Upper lobe of left lung (tissue), 4 donors: ENCODE measurements at regions not wholly inside any gene's neighbourhood (a gene's known extent, or its start where the extent isn't known, plus 50 kb on each side); places are given as distances from the start of the nearest gene placed in this dataset.
"Not testable (repeated sequence)": the region's sequence is repeated elsewhere in the genome, so short reads cannot be mapped to it uniquely, and the experiment has no call there.

Experiments
- CTCF ChIP-seq, 6 experiments: fragments of 450-650 bp in 4 of 6; fragments of 200-600 bp in 2 of 6; sonication (generic) in 2 of 6; IDR thresholded peaks; one replicate each; pipeline ENCODE4 v1.5.1; 2016 to 2019; ENCODE audit warnings: antibody characterized with exemption in 6 of 6
- POLR2A ChIP-seq, 4 donors: fragments of 450-650 bp; IDR thresholded peaks; one replicate each; pipeline ENCODE4 v1.5.1; 2016 to 2017; ENCODE audit warnings: antibody characterized with exemption in 4 of 4, mild to moderate bottlenecking in 2 of 4
- POLR2AphosphoS5 ChIP-seq, 2 donors: sonication (generic); formaldehyde crosslinking; IDR thresholded peaks; one replicate each; pipeline ENCODE4 v1.5.1; 2017; ENCODE audit warnings: antibody characterized with exemption in 2 of 2

- not testable (repeated sequence) for TF ChIP-seq CTCF, POLR2AphosphoS5, POLR2A (IDR thresholded peaks at IDR 0.05)
Measured at GRCh38 chr7:6933954-6934632, 108.0 kb upstream of the CCZ1B start.
